Kidney (tissue), 13 donors: ENCODE measurements at regions not wholly inside any gene's neighbourhood (a gene's known extent, or its start where the extent isn't known, plus 50 kb on each side); places are given as distances from the start of the nearest gene placed in this dataset.

Experiments
- DNase-seq, 5 donors: peaks; one replicate each; pipeline ENCODE4 v3.0.0-alpha.2; 2013 to 2020
- FAIRE-seq: peaks from 2 replicates; lab custom pipeline; 2012; peaks lifted over from hg19 to GRCh38; lab: Jason Lieb, UNC
- H3K27ac ChIP-seq, 2 donors: one replicate each; pipeline ENCODE4 v1.7.0; 2013; ENCODE audit warnings: low read depth in 2 of 2, low read length in 2 of 2, inconsistent platforms in 1 of 2
- H3K27me3 ChIP-seq: one replicate; pipeline ENCODE4 v1.7.1; 2013; ENCODE audit warnings: low read length, inconsistent platforms; ENCODE audit not compliant: control insufficient read depth, insufficient read depth
- H3K36me3 ChIP-seq, 3 donors: one replicate each; pipeline versions ENCODE4 v1.7.0 to v1.7.1; 2013; ENCODE audit warnings: low read length in 3 of 3, control low read depth in 1 of 3, inconsistent platforms in 1 of 3; ENCODE audit not compliant: insufficient read depth in 3 of 3, control insufficient read depth in 2 of 3
- H3K4me1 ChIP-seq, 3 donors: one replicate each; pipeline versions ENCODE4 v1.7.0 to v1.7.1; 2013; ENCODE audit warnings: low read length in 3 of 3, inconsistent platforms in 1 of 3, low read depth in 1 of 3; ENCODE audit not compliant: control insufficient read depth in 2 of 3, insufficient read depth in 2 of 3
- H3K4me3 ChIP-seq, 3 donors: one replicate each; pipeline versions ENCODE4 v1.7.0 to v1.8.1; 2013; ENCODE audit warnings: low read length in 3 of 3, control low read depth in 1 of 3, inconsistent platforms in 1 of 3
- H3K9ac ChIP-seq, 3 donors: one replicate each; pipeline versions ENCODE4 v1.7.0 to v1.7.1; 2013; ENCODE audit warnings: low read length in 3 of 3, control low read depth in 1 of 3, inconsistent platforms in 1 of 3
- H3K9me3 ChIP-seq, 3 donors: one replicate each; pipeline versions ENCODE4 v1.7.0 to v1.7.1; 2013; ENCODE audit warnings: low read length in 3 of 3, control low read depth in 1 of 3, inconsistent platforms in 1 of 3; ENCODE audit not compliant: control insufficient read depth in 2 of 3, insufficient read depth in 1 of 3
- intact Hi-C: fragments of 100-400 bp; cut with DNase I; formaldehyde crosslinking; loops from one replicate; pipeline ENCODE4 v1.11.1; 2022
- TF ChIP-seq, protein P1 (sequence below): IDR thresholded peaks from 3 replicates; pipeline ENCODE4 v1.5.1; 2012; ENCODE audit warnings: mild to moderate bottlenecking, moderate library complexity, borderline replicate concordance; ENCODE audit not compliant: insufficient read depth; ENCODE audit errors: extremely low read depth
- donor health status: control.
- donor health status: control.
- donor health status: control.
- donor health status: control.
- donor health status: control.
- donor health status: DM: yes; HTN: yes; CAD: no.
- donor health status: Normal renal cell carcinoma (clear cell type).

DNA sequence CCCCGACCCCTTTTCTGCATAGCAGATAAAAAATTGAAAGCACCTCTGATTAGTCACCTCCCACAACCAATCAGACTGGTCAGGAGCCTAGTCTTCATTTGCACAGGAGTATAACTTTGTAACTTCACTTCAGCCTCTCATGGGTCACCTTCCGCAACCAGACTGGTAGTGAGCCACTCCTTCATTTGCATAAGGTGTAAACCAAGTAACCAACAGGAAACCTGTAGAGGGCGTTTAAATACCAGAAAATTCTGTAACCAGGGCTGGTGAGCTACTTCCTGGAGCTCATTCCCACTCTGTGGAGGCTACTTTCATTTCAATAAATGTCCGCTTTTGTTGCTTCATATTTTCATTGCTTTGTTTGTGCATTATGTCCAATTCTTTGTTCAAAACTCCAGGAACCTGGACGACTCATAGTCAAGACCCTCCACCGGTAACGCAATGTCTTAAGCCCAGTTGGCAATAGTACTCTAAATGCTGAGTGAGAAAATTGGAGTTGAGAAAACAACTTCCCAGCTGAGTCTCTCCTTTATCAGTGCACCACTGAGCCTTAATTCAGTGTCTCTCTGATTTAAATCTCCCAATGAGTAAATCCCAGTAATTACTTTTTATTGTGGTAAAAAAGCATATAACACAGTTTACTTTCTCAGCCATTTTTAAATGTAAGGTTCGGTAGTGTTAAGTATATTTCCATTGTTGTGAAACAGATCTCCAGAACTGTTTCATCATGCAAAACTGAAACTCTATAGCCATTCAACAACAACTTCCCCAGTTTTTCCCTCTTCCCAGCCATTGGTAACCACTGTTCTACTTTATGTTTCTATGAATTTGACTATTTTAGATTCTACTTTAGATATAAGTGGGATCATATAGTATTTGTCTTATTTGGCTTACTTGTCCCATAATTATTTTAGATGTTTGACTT lies 392.7 kb upstream of the SLC8A1 start:
- DNase-seq (no peak), FAIRE-seq (no peak)
- H3K4me3 ChIP-seq: no peak overlapping the region
- H3K27ac ChIP-seq: no peak overlapping the region
- no peaks in the 10 kb centered on the region for H3K4me1 ChIP-seq
- intact Hi-C loops: no loop called here
- H3K9me3 ChIP-seq: no peaks in the 10 kb centered on the region
- no peaks in the 10 kb centered on the region for H3K27me3 ChIP-seq
- no peak overlapping the region for H3K9ac ChIP-seq
- H3K36me3 ChIP-seq: no peaks in the 10 kb centered on the region
- TF ChIP-seq, protein P1, sequence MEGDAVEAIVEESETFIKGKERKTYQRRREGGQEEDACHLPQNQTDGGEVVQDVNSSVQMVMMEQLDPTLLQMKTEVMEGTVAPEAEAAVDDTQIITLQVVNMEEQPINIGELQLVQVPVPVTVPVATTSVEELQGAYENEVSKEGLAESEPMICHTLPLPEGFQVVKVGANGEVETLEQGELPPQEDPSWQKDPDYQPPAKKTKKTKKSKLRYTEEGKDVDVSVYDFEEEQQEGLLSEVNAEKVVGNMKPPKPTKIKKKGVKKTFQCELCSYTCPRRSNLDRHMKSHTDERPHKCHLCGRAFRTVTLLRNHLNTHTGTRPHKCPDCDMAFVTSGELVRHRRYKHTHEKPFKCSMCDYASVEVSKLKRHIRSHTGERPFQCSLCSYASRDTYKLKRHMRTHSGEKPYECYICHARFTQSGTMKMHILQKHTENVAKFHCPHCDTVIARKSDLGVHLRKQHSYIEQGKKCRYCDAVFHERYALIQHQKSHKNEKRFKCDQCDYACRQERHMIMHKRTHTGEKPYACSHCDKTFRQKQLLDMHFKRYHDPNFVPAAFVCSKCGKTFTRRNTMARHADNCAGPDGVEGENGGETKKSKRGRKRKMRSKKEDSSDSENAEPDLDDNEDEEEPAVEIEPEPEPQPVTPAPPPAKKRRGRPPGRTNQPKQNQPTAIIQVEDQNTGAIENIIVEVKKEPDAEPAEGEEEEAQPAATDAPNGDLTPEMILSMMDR: no peak

DNA sequence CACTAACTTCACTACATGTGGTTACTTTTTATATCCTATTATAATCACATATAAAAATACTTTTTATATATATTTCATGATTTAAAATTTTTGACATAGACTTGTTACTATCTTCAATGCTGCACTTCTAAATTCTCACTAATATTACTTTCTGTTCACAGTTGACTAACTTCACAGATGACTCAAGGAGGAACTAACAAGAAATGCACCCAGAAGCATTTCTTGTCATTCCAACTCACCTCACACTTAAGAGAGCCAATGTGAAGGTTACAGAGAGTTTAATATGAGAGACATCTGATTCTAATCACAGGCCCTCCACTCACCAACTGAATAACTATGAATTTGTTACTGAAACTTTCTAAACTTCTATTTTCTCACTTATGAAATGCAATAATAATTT lies 399.8 kb upstream of the SLC8A1 start:
- TF ChIP-seq, protein P1: no peak
- FAIRE-seq (no peak), DNase-seq (no peak)
- no peak overlapping the region for H3K9ac ChIP-seq
- H3K4me3 ChIP-seq: no peak overlapping the region
- H3K36me3 ChIP-seq: no peaks in the 10 kb centered on the region
- no peaks in the 10 kb centered on the region for H3K4me1 ChIP-seq
- intact Hi-C loops: no loop called here
- H3K9me3 ChIP-seq: no peaks in the 10 kb centered on the region
- H3K27me3 ChIP-seq: no peaks in the 10 kb centered on the region
- H3K27ac ChIP-seq: no peak overlapping the region

DNA sequence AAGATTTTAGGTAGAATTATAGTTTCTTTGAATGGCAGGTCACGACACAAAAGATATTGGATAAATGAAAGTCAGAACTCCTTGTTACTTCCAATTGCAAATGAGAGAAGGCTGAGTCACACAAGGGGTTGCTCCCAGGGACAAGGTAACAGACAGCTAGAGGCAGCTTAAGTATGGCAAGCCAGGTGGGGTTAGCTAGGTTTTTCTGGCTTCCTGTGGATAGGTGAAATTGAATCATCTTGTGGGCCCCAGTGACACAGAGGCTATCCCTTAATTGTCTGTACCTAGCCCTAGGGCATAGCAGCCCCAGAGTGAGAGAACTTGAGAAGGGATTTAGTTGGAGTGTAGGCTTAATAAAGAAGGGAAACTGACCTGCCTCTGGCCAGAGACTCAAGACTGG lies 407.7 kb upstream of the SLC8A1 start:
- Histone ChIP-seq H3K27me3 (no peaks in the 10 kb centered on the region), H3K27ac (no peak overlapping the region), H3K36me3 (no peaks in the 10 kb centered on the region), H3K4me1 (no peaks in the 10 kb centered on the region), H3K9ac (no peak overlapping the region), H3K9me3 (no peaks in the 10 kb centered on the region), H3K4me3 (no peak overlapping the region)
- FAIRE-seq (no peak), DNase-seq (no peak)
- TF ChIP-seq, protein P1: no peak
- intact Hi-C loops: no loop called here

DNA sequence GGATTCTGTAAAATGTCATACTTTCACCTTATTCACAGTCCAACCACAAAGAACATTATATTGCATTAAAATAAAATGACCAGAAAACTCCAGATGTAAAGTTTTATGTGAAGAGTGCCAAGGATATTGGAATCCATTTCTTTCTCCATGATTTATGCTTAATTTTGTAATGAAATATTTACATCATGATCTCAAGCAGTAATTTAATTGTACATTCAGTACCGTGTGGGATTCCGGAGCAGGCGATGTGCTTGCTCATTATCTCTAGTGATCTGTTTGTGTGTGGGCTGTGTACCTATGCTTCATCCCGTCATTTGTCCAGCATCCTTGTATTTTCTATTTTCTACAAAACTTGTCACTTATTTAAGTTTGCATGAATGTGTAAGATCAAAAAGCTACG lies 415.9 kb upstream of the SLC8A1 start:
- intact Hi-C loops: no loop called here
- TF ChIP-seq, protein P1: no peak

More for the DNA sequence above, 415.9 kb upstream of the SLC8A1 start:
- no peak overlapping the region for H3K4me3 ChIP-seq
- FAIRE-seq (no peak), DNase-seq (no peak)
- no peaks in the 10 kb centered on the region for H3K27me3 ChIP-seq
- H3K27ac ChIP-seq: no peak overlapping the region
- no peaks in the 10 kb centered on the region for H3K9me3 ChIP-seq
- no peaks in the 10 kb centered on the region for H3K36me3 ChIP-seq
- H3K9ac ChIP-seq: no peak overlapping the region
- no peaks in the 10 kb centered on the region for H3K4me1 ChIP-seq
